ENCODE measurements at regions not wholly inside any gene's neighbourhood (a gene's known extent, or its start where the extent isn't known, plus 50 kb on each side); places are given as distances from the start of the nearest gene placed in this dataset.

- TF ChIP-seq, protein P1, sequence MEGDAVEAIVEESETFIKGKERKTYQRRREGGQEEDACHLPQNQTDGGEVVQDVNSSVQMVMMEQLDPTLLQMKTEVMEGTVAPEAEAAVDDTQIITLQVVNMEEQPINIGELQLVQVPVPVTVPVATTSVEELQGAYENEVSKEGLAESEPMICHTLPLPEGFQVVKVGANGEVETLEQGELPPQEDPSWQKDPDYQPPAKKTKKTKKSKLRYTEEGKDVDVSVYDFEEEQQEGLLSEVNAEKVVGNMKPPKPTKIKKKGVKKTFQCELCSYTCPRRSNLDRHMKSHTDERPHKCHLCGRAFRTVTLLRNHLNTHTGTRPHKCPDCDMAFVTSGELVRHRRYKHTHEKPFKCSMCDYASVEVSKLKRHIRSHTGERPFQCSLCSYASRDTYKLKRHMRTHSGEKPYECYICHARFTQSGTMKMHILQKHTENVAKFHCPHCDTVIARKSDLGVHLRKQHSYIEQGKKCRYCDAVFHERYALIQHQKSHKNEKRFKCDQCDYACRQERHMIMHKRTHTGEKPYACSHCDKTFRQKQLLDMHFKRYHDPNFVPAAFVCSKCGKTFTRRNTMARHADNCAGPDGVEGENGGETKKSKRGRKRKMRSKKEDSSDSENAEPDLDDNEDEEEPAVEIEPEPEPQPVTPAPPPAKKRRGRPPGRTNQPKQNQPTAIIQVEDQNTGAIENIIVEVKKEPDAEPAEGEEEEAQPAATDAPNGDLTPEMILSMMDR (optimal IDR thresholded peaks at IDR 0.05 in 1 of 3, IDR thresholded peaks at IDR 0.05 in 1 of 3, conservative IDR thresholded peaks at IDR 0.05 in 1 of 3; ENCODE audit: extremely low read depth in 1 of 3, insufficient read depth in 2 of 3, low read length in 3 of 3) = no peak
- TF ChIP-seq EZH2 (IDR thresholded peaks at IDR 0.05; ENCODE audit: low read length) = no peak
Observed at GRCh38 chr9:105833271-105833975, 139.1 kb downstream of the TMEM38B start.
